Lung (tissue), 11 donors: ENCODE measurements at regions not wholly inside any gene's neighbourhood (a gene's known extent, or its start where the extent isn't known, plus 50 kb on each side); places are given as distances from the start of the nearest gene placed in this dataset.

Source experiments
- ATAC-seq: fragments of 200-7000 bp; cut with Tn5 transposase; one replicate; pipeline ENCODE4 v1.9.1; 2020; ENCODE audit warnings: moderate number of reproducible peaks; ENCODE audit not compliant: insufficient read depth, low FRiP score
- DNase-seq, 3 donors: peaks; one replicate each; pipeline ENCODE4 v3.0.0-alpha.2; 2013 to 2017
- H3K27ac ChIP-seq, 2 donors: one replicate each; pipeline ENCODE4 v1.5.1; 2013; ENCODE audit warnings: mild to moderate bottlenecking in 2 of 2, moderate library complexity in 2 of 2, control low read depth in 1 of 2, inconsistent platforms in 1 of 2, low read depth in 1 of 2, low read length in 1 of 2
- H3K27me3 ChIP-seq, 3 donors: one replicate each; pipeline ENCODE4 v1.5.1; 2013; ENCODE audit warnings: low read length in 2 of 3; ENCODE audit not compliant: control insufficient read depth in 3 of 3, insufficient read depth in 3 of 3
- H3K36me3 ChIP-seq, 4 donors: one replicate each; pipeline ENCODE4 v1.5.1; 2013; ENCODE audit warnings: low read length in 4 of 4, mild to moderate bottlenecking in 1 of 4, moderate library complexity in 1 of 4; ENCODE audit not compliant: control insufficient read depth in 4 of 4, insufficient read depth in 4 of 4
- H3K4me1 ChIP-seq, 5 donors: one replicate each; pipeline ENCODE4 v1.5.1; 2013; ENCODE audit warnings: low read length in 5 of 5, mild to moderate bottlenecking in 2 of 5, moderate library complexity in 1 of 5; ENCODE audit not compliant: control insufficient read depth in 5 of 5, insufficient read depth in 5 of 5
- H3K4me3 ChIP-seq: one replicate; pipeline ENCODE4 v1.5.1; 2013; ENCODE audit warnings: mild to moderate bottlenecking, control low read depth, moderate library complexity
- H3K9ac ChIP-seq, 2 donors: one replicate each; pipeline ENCODE4 v1.5.1; 2013; ENCODE audit warnings: low read length in 2 of 2, control low read depth in 1 of 2; ENCODE audit not compliant: insufficient read depth in 1 of 2
- H3K9me3 ChIP-seq, 4 donors: one replicate each; pipeline ENCODE4 v1.5.1; 2013; ENCODE audit warnings: low read length in 3 of 4, mild to moderate bottlenecking in 1 of 4, moderate library complexity in 1 of 4; ENCODE audit not compliant: control insufficient read depth in 4 of 4, insufficient read depth in 3 of 4
- WGBS, 2 donors: extraction: QIAGEN DNeasy Blood & Tissue Kit; methylation state at CpG; one replicate each; pipeline ENCODE4 v1.1.7; 2013; 5-methylcytosine and 5-hydroxymethylcytosine counted together
- TF ChIP-seq, protein P1 (sequence below): IDR thresholded peaks from 2 replicates; pipeline ENCODE4 v1.5.1; 2012; ENCODE audit warnings: mild to moderate bottlenecking; ENCODE audit errors: control extremely low read depth, extremely low read depth
- donor health status: control.
- donor health status: control.
- donor health status: Bipolar disorder and iron deficiency.
- donor health status: healthy.
- donor health status: DM: yes; HTN: yes; CAD: no.

- peaks cover 0 to 1% (median 0%) of the 10 kb centered on the region in 4 donors for H3K9me3 ChIP-seq
- no peak overlapping the region for H3K27ac ChIP-seq
- TF ChIP-seq, protein P1, sequence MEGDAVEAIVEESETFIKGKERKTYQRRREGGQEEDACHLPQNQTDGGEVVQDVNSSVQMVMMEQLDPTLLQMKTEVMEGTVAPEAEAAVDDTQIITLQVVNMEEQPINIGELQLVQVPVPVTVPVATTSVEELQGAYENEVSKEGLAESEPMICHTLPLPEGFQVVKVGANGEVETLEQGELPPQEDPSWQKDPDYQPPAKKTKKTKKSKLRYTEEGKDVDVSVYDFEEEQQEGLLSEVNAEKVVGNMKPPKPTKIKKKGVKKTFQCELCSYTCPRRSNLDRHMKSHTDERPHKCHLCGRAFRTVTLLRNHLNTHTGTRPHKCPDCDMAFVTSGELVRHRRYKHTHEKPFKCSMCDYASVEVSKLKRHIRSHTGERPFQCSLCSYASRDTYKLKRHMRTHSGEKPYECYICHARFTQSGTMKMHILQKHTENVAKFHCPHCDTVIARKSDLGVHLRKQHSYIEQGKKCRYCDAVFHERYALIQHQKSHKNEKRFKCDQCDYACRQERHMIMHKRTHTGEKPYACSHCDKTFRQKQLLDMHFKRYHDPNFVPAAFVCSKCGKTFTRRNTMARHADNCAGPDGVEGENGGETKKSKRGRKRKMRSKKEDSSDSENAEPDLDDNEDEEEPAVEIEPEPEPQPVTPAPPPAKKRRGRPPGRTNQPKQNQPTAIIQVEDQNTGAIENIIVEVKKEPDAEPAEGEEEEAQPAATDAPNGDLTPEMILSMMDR = no peak
- H3K9ac ChIP-seq = no peak overlapping the region
- peaks cover 0 to 47% (median 9%) of the 10 kb centered on the region in 5 donors for H3K4me1 ChIP-seq
- no peak overlapping the region for H3K4me3 ChIP-seq
- H3K36me3 ChIP-seq = no peaks in the 10 kb centered on the region
- ATAC-seq (no peak), DNase-seq (peak in 1 of 3 donors; percentile 36)
- 94 to 97% methylated on average over 1 of the region's 1 CpG for WGBS, 2 donors
- no peaks in the 10 kb centered on the region for H3K27me3 ChIP-seq
Observed at GRCh38 chr3:24604215-24604614, 109.6 kb upstream of the THRB start.

DNA sequence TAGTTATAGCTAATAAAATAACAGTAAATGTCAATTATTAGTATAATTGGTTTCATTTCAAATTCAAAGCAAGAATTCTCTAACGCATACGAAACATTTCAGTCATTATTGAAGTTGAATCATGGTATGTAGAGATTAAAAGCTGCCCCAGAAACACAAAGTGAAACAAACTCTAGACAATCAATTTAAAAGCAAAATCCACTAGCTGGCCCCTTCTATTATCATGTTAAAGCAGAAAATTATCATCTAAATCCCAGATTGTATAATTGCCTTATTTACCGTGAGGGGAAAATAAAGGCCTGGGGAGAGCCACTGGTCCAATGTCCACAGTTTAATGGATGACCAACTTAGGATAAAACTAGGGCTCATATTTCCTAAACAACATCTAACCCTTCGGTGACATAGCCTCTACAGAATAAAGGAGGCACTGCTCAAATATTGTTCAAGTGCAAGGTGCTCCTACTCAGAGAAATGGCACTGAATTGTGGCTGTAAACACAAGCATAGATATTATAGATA lies 110.9 kb upstream of the THRB start:
- Histone ChIP-seq H3K4me1 (peaks cover 0 to 36% (median 9%) of the 10 kb centered on the region in 5 donors), H3K4me3 (no peak overlapping the region), H3K9ac (no peak overlapping the region), H3K27me3 (no peaks in the 10 kb centered on the region), H3K9me3 (peaks cover 0 to 1% (median 0%) of the 10 kb centered on the region in 4 donors), H3K36me3 (no peaks in the 10 kb centered on the region), H3K27ac (no peak overlapping the region)
- ATAC-seq = no peak
- WGBS, 2 donors = 93 to 98% methylated on average over 4 of the region's 4 CpGs
- TF ChIP-seq, protein P1 = no peak
- no peak for DNase-seq

DNA sequence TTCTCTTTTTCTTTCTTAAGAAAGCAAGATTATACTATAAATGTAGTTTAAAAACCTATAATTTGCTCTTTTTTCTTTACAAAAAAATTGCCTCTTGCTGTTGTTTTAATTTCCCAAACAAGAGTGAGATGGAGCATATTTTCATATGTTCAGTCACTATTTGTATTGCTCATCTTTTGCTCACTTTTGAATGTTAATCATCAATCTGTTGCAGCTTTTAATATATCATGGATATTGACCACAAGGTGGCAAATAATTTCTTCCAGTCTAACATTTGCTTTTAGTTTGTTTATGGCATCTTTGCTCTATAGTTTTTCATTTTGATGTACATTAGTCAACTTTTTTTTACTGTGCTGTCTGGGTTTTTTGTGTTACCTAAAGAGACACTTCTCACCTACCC lies 112.6 kb upstream of the THRB start:
- no peak overlapping the region for H3K9ac ChIP-seq
- H3K36me3 ChIP-seq = no peaks in the 10 kb centered on the region
- H3K27me3 ChIP-seq = no peaks in the 10 kb centered on the region
- no peak overlapping the region for H3K4me3 ChIP-seq
- no peak overlapping the region for H3K27ac ChIP-seq
- peaks cover 0 to 21% (median 3%) of the 10 kb centered on the region in 5 donors for H3K4me1 ChIP-seq
- ATAC-seq (no peak), DNase-seq (no peak)
- TF ChIP-seq, protein P1 = no peak
- peaks cover 0 to 1% (median 0%) of the 10 kb centered on the region in 4 donors for H3K9me3 ChIP-seq
